Gastrocnemius medialis (tissue), 4 donors: ENCODE measurements at regions not wholly inside any gene's neighbourhood (a gene's known extent, or its start where the extent isn't known, plus 50 kb on each side); places are given as distances from the start of the nearest gene placed in this dataset.

Experiments used
- ATAC-seq, 2 donors: fragments of 150-250 bp; one replicate each; pipeline ENCODE4 v1.9.1; 2016
- DNase-seq, 2 donors: peaks; one replicate each; pipeline ENCODE4 v3.0.0-alpha.2; 2019
- H3K27ac ChIP-seq, 4 donors: fragments of 200-600 bp; sonication (generic); 1 replicate in 1 of 4; 2 replicates in 3 of 4; pipeline ENCODE4 v1.5.1; 2016 to 2018; ENCODE audit warnings: mild to moderate bottlenecking in 2 of 4, moderate library complexity in 1 of 4
- H3K27me3 ChIP-seq, 3 donors: fragments of 200-600 bp; sonication (generic) in 2 of 3; 1 replicate in 1 of 3; 2 replicates in 2 of 3; pipeline versions ENCODE4 v1.5.1 to v1.6.0; 2016 to 2019; ENCODE audit warnings: mild to moderate bottlenecking in 1 of 3, moderate library complexity in 1 of 3
- H3K36me3 ChIP-seq, 2 donors: fragments of 200-600 bp; sonication (generic) in 1 of 2; one replicate each; pipeline ENCODE4 v1.5.1; 2017 to 2018
- H3K4me1 ChIP-seq, 2 donors: fragments of 200-600 bp; sonication (generic) in 1 of 2; one replicate each; pipeline ENCODE4 v1.5.1; 2016 to 2017; ENCODE audit warnings: mild to moderate bottlenecking in 2 of 2
- H3K4me3 ChIP-seq, 4 donors: fragments of 200-600 bp; sonication (generic) in 3 of 4; 1 replicate in 1 of 4; 2 replicates in 3 of 4; pipeline ENCODE4 v1.5.1; 2016 to 2019; ENCODE audit warnings: mild to moderate bottlenecking in 2 of 4
- H3K9me3 ChIP-seq, 3 donors: fragments of 200-600 bp; sonication (generic) in 2 of 3; 1 replicate in 1 of 3; 2 replicates in 2 of 3; pipeline ENCODE4 v1.5.1; 2016 to 2019
- POLR2A ChIP-seq, 2 donors: fragments of 450-650 bp; IDR thresholded peaks; one replicate each; pipeline ENCODE4 v1.6.1; 2017; ENCODE audit warnings: antibody characterized with exemption in 2 of 2, mild to moderate bottlenecking in 2 of 2, moderate library complexity in 2 of 2
- in situ Hi-C, 4 donors: fragments of 200-750 bp; cut with MboI; loops; one replicate each; pipeline versions ENCODE4 v1.15.0 to v1.8.0; 2017; ENCODE audit warnings: low sequenced_read_pairs in 4 of 4
- intact Hi-C: fragments of 100-400 bp; cut with DNase I; formaldehyde crosslinking; loops from one replicate; pipeline ENCODE4 v1.15.1; 2023; ENCODE audit warnings: low total_unique reads
- TF ChIP-seq, protein P1 (sequence below), 5 experiments: fragments of 450-650 bp in 3 of 5; fragments of 200-600 bp in 2 of 5; sonication (generic) in 2 of 5; IDR thresholded peaks in 4 of 5; conservative IDR thresholded peaks in 1 of 5; 1 replicate in 4 of 5; 2 replicates in 1 of 5; pipeline ENCODE4 v1.5.1; 2016 to 2019; ENCODE audit warnings: antibody characterized with exemption in 5 of 5, mild to moderate bottlenecking in 3 of 5, moderate library complexity in 3 of 5

DNA sequence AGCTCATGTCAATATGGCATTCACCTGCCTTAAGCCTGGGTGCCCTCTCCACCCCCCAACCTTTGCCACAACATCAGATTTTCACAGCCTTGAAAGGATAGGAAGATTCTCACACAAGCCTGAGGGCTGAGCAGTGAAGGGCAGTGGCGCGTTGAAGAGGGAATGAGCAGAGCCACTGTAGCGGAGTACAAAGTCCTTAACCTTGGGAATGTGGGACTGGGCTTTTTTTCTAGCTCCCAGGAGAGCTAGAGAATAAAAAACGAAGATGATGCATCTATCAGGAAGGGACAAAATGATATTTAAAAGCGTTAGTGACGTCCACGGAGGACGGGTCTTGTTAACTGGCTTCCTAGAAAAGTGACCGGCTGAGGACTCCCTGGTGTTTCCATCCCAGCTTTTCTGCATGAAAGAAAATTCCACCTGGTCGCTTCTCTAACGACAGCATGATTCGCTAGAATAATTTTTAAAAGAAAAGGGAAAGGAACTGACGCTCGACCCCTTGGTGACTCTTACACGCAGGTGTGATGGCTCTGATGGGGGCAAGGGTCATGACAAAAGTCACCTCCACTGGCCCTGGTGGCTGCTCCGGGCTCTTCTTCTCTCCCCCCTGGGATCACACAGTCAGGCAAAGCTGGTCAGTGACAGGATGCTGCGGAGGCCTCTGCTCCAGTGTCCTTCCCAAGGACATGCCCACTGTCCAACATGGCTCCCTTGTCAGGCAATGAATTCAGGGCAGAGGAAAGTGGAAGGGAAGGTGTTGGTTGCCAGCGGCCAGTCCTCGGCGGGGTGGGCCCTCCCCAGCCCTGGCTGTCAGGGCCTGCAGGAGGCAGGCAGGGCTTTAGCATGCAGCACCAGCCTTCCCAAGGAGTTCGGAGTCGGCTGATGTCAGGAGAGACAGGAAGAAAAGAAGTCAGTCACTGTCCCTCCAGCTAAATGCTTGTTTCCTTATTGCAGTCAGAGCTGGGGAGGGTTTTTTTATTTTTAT lies 58.4 kb upstream of the IRX3 start:
- in situ Hi-C loops = no loop called here
- no peaks in the 10 kb centered on the region for H3K9me3 ChIP-seq
- ATAC-seq (no peak), DNase-seq (no peak)
- no peak overlapping the region for H3K4me3 ChIP-seq
- TF ChIP-seq, protein P1, sequence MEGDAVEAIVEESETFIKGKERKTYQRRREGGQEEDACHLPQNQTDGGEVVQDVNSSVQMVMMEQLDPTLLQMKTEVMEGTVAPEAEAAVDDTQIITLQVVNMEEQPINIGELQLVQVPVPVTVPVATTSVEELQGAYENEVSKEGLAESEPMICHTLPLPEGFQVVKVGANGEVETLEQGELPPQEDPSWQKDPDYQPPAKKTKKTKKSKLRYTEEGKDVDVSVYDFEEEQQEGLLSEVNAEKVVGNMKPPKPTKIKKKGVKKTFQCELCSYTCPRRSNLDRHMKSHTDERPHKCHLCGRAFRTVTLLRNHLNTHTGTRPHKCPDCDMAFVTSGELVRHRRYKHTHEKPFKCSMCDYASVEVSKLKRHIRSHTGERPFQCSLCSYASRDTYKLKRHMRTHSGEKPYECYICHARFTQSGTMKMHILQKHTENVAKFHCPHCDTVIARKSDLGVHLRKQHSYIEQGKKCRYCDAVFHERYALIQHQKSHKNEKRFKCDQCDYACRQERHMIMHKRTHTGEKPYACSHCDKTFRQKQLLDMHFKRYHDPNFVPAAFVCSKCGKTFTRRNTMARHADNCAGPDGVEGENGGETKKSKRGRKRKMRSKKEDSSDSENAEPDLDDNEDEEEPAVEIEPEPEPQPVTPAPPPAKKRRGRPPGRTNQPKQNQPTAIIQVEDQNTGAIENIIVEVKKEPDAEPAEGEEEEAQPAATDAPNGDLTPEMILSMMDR (IDR thresholded peaks at IDR 0.05 in 4 of 5, conservative IDR thresholded peaks at IDR 0.05 in 1 of 5) = no peak
- no peak for TF ChIP-seq POLR2A (IDR thresholded peaks at IDR 0.05)
- H3K36me3 ChIP-seq = no peaks in the 10 kb centered on the region
- no peaks in the 10 kb centered on the region for H3K4me1 ChIP-seq
- intact Hi-C loops = no loop called here
- H3K27me3 ChIP-seq = no peaks in the 10 kb centered on the region
- no peak overlapping the region for H3K27ac ChIP-seq

- TF ChIP-seq, protein P1 (IDR thresholded peaks at IDR 0.05 in 4 of 5, conservative IDR thresholded peaks at IDR 0.05 in 1 of 5) = no peak
- TF ChIP-seq POLR2A (IDR thresholded peaks at IDR 0.05) = no peak
- DNase-seq (no peak), ATAC-seq (no peak)
- Histone ChIP-seq H3K9me3 (no peaks in the 10 kb centered on the region), H3K36me3 (no peaks in the 10 kb centered on the region), H3K4me1 (no peaks in the 10 kb centered on the region), H3K4me3 (no peak overlapping the region), H3K27me3 (no peaks in the 10 kb centered on the region), H3K27ac (no peak overlapping the region)
- intact Hi-C loops (no loop called here), in situ Hi-C loops (no loop called here)
These were observed 56.4 kb upstream of the IRX3 start for GRCh38 chr16:54342966-54343365.

DNA sequence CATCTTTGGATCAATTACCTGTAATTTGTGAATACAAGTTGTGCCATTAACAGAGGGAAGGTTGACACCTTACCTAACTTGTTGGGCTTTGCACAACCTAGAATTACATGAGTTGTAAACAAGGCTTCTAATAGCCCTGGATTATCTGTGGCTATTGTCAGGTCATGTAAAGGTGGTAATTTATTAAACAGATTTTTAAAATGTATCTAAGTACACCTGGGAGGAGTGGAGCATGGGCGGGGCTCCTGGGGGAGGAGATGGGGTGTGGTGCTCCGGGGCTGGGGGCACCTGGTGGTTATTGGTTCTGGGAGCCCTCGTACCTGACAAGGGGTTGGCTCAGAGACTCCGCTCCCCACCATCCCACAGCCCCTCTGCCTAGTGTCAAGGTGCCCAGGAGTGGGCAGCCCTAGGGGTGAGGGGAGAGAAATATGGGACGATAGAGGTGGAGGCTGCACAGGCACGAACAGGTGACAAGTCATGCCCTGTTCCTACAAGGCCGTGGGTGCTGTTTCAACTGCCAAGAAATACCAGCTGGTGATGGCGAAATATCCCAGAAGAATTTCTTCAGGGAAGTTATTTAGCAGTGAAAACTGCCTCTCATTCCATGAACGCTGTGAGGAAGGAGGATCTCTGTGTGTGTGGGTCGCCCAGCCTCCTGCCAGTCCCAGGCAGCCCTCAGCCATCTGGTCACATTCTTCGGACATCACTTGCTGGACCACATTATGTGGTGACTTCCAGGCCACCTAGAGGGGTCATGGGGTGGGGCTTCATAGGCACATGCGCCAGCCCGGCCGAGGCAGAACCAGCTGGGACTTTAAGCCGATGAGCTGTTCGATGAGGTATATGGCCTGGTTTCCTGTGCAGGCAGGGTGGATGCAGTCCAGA lies 55.5 kb upstream of the IRX3 start:
- Histone ChIP-seq H3K27me3 (no peaks in the 10 kb centered on the region), H3K9me3 (no peaks in the 10 kb centered on the region), H3K4me3 (no peak overlapping the region), H3K4me1 (no peaks in the 10 kb centered on the region), H3K36me3 (no peaks in the 10 kb centered on the region), H3K27ac (no peak overlapping the region)
- intact Hi-C loops = no loop called here
- ATAC-seq = peak in 1 of 2 donors; percentile 23
- no peak for DNase-seq
- in situ Hi-C loops = no loop called here
- TF ChIP-seq, protein P1 (IDR thresholded peaks at IDR 0.05 in 4 of 5, conservative IDR thresholded peaks at IDR 0.05 in 1 of 5) = no peak
- no peak for TF ChIP-seq POLR2A (IDR thresholded peaks at IDR 0.05)

DNA sequence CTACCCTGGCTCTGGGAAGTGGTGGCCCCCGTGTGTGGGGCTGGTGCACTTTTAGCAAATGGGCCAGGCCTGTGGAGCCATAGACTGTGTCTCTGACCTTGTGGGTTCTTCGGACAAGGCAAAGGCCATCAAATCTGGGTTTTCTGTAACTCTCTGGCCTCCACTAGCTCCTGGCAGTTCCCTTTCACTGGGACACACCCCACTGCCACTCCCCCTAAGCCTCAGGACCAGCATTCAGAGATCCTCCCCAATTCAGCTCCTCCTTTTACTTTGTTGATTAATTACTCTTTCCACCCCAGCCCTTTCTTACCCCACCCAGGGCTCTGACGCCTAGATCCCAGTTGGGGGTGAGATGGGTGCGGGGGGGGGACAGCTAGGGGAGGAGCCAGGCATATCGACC lies 53.9 kb upstream of the IRX3 start:
- no peak overlapping the region for H3K4me3 ChIP-seq
- no peak overlapping the region for H3K27ac ChIP-seq
- no peaks in the 10 kb centered on the region for H3K27me3 ChIP-seq
- no peaks in the 10 kb centered on the region for H3K9me3 ChIP-seq
- H3K36me3 ChIP-seq = no peaks in the 10 kb centered on the region
- intact Hi-C loops (no loop called here), in situ Hi-C loops (no loop called here)
- DNase-seq = no peak
- no peak for ATAC-seq
- no peak for TF ChIP-seq POLR2A (IDR thresholded peaks at IDR 0.05)
- TF ChIP-seq, protein P1 (IDR thresholded peaks at IDR 0.05 in 4 of 5, conservative IDR thresholded peaks at IDR 0.05 in 1 of 5) = no peak
- H3K4me1 ChIP-seq = no peaks in the 10 kb centered on the region
